Endothelial cell of umbilical vein (primary cell): ENCODE measurements at regions not wholly inside any gene's neighbourhood (a gene's known extent, or its start where the extent isn't known, plus 50 kb on each side); places are given as distances from the start of the nearest gene placed in this dataset.

Source experiments
- BruUV-seq: library from RNA; stranded (reverse); fragments of 400-500 nt; replicated peaks from 2 replicates; lab custom pipeline; 2021; lab: Mats Ljungman, UMichigan
- CTCF ChIA-PET: fragments of 300-600, 350-600 bp; sonication (Branson Sonifier 250); formaldehyde crosslinking; loops from one replicate; lab custom pipeline; 2021; ENCODE audit warnings: antibody characterized with exemption, inconsistent platforms; lab: Charles Lee
- POLR2A ChIA-PET: fragments of 300-600, 350-600 bp; sonication (Branson Sonifier 250); formaldehyde crosslinking; loops from one replicate; lab custom pipeline; 2021; ENCODE audit warnings: antibody characterized with exemption, inconsistent platforms; lab: Charles Lee
- DNase-seq: peaks from one replicate; pipeline ENCODE4 v3.0.0-alpha.2; 2011; ENCODE audit warnings: low read depth, low spot score
- FAIRE-seq: peaks from 2 replicates; lab custom pipeline; 2011; peaks lifted over from hg19 to GRCh38; lab: Jason Lieb, UNC
- H2AFZ ChIP-seq: 2 replicates; pipeline ENCODE4 v1.6.0; 2012; ENCODE audit warnings: low read depth, low read length, control low read depth, inconsistent platforms
- H3K27ac ChIP-seq: 2 replicates; pipeline ENCODE4 v1.5.1; 2011; ENCODE audit warnings: low read depth, mild to moderate bottlenecking, control low read depth, low read length, moderate library complexity; ENCODE audit not compliant: insufficient read depth
- H3K27me3 ChIP-seq, 2 experiments: 2 replicates each; pipeline versions ENCODE4 v1.6.0 to v1.6.1; 2011; ENCODE audit warnings: low read length in 2 of 2, mixed read lengths in 1 of 2; ENCODE audit not compliant: control insufficient read depth in 2 of 2, insufficient read depth in 2 of 2
- H3K36me3 ChIP-seq, 2 experiments: 2 replicates in 1 of 2; 3 replicates in 1 of 2; pipeline ENCODE4 v1.5.1; 2011; ENCODE audit warnings: low read length in 2 of 2, mild to moderate bottlenecking in 1 of 2, moderate library complexity in 1 of 2; ENCODE audit not compliant: control insufficient read depth in 2 of 2, insufficient read depth in 2 of 2; ENCODE audit errors: extremely low read depth in 1 of 2
- H3K4me1 ChIP-seq: 3 replicates; pipeline ENCODE4 v1.5.1; 2011; ENCODE audit warnings: mild to moderate bottlenecking, low read length; ENCODE audit not compliant: control insufficient read depth, insufficient read depth; ENCODE audit errors: extremely low read depth
- H3K4me2 ChIP-seq: 2 replicates; pipeline ENCODE4 v1.6.1; 2011; ENCODE audit warnings: low read length, control low read depth, mixed read lengths; ENCODE audit not compliant: insufficient read depth
- H3K4me3 ChIP-seq, 3 experiments: fragments of 200-600 bp in 1 of 3; sonication (generic), shearing (Covaris generic) in 1 of 3; replicated peaks in 1 of 3; 2 replicates each; pipeline ENCODE4 v1.5.1; 2011 to 2016; ENCODE audit warnings: control low read depth in 3 of 3, low read length in 3 of 3, mild to moderate bottlenecking in 2 of 3, inconsistent platforms in 1 of 3, low read depth in 1 of 3, moderate library complexity in 1 of 3; ENCODE audit not compliant: insufficient read depth in 1 of 3
- H3K79me2 ChIP-seq: 2 replicates; pipeline ENCODE4 v1.6.0; 2012; ENCODE audit warnings: low read length, inconsistent platforms; ENCODE audit not compliant: control insufficient read depth, insufficient read depth
- H3K9ac ChIP-seq: replicated peaks from 2 replicates; pipeline ENCODE3; 2011; ENCODE audit warnings: low read length, control low read depth; ENCODE audit not compliant: insufficient read depth; ENCODE audit errors: extremely low read depth
- H3K9me1 ChIP-seq: replicated peaks from 3 replicates; pipeline ENCODE4 v1.6.0; 2011; ENCODE audit warnings: mild to moderate bottlenecking, low read length; ENCODE audit not compliant: control insufficient read depth, insufficient read depth; ENCODE audit errors: extremely low read depth
- H3K9me3 ChIP-seq: replicated peaks from 2 replicates; pipeline ENCODE4 v1.5.1; 2012; ENCODE audit warnings: low read length, inconsistent platforms; ENCODE audit not compliant: control insufficient read depth, insufficient read depth
- H4K20me1 ChIP-seq: replicated peaks from 2 replicates; pipeline ENCODE3; 2011; ENCODE audit warnings: mild to moderate bottlenecking, low read length; ENCODE audit not compliant: control insufficient read depth, insufficient read depth; ENCODE audit errors: extremely low read depth
- CTCF ChIP-seq, 2 donors: IDR thresholded peaks; 1 replicate in 1 of 2; 2 replicates in 1 of 2; pipeline ENCODE4 v1.5.1; 2011; ENCODE audit warnings: low read length in 2 of 2, mild to moderate bottlenecking in 2 of 2, moderate library complexity in 2 of 2, control low read depth in 1 of 2, inconsistent platforms in 1 of 2, low read depth in 1 of 2; ENCODE audit not compliant: insufficient read depth in 1 of 2; ENCODE audit errors: extremely low read depth in 1 of 2
- EZH2 ChIP-seq: IDR thresholded peaks from 2 replicates; pipeline ENCODE4 v1.6.1; 2012; ENCODE audit warnings: borderline replicate concordance, low read depth, mild to moderate bottlenecking, moderate library complexity, low read length, inconsistent platforms; ENCODE audit not compliant: severe bottlenecking
- FOS ChIP-seq: IDR thresholded peaks from 2 replicates; pipeline ENCODE4 v1.6.1; 2011; ENCODE audit warnings: mild to moderate bottlenecking, low read length, moderate library complexity, borderline replicate concordance; ENCODE audit not compliant: insufficient read depth
- GATA2 ChIP-seq: IDR thresholded peaks from 2 replicates; pipeline ENCODE4 v1.7.0; 2011; ENCODE audit warnings: low read depth, mild to moderate bottlenecking, moderate library complexity, mixed read lengths, low read length; ENCODE audit not compliant: insufficient read length, insufficient read depth
- JUN ChIP-seq: IDR thresholded peaks from 2 replicates; pipeline ENCODE4 v1.6.1; 2011; ENCODE audit warnings: borderline replicate concordance, low read depth; ENCODE audit not compliant: insufficient read length, insufficient read depth
- MAX ChIP-seq: IDR thresholded peaks from 2 replicates; pipeline ENCODE4 v1.6.1; 2011; ENCODE audit not compliant: insufficient read depth, insufficient read length
- POLR2AphosphoS5 ChIP-seq: IDR thresholded peaks from 2 replicates; pipeline ENCODE4 v1.6.1; 2012; ENCODE audit warnings: low read depth, mild to moderate bottlenecking, control low read depth, low read length, moderate library complexity; ENCODE audit not compliant: insufficient read depth
- dilution Hi-C: fragments of 300-500 bp; cut with MboI; formaldehyde crosslinking; loops from one replicate; pipeline ENCODE4 v1.15.0; 2019; ENCODE audit warnings: low sequenced_read_pairs; ENCODE audit not compliant: extremely low pct_ligation_motif_present
- intact Hi-C: fragments of 100-400 bp; cut with micrococcal nuclease; formaldehyde crosslinking; loops from one replicate; pipeline ENCODE4 v1.10.0; 2022

GRCh38 chr2:122873951-122874350, 1118.5 kb downstream of the TSN start:
- no peak overlapping the region for H3K4me3 ChIP-seq
- FAIRE-seq, result no peak
- BruUV-seq, result no TSS peak
- POLR2A ChIA-PET, result no interaction called here
- no peaks in the 10 kb centered on the region for H3K79me2 ChIP-seq
- intact Hi-C loops (no loop called here), dilution Hi-C loops (no loop called here)
- no peaks in the 10 kb centered on the region for H3K9me1 ChIP-seq
- no peak for DNase-seq
- H4K20me1 ChIP-seq, result no peaks in the 10 kb centered on the region
- no peak overlapping the region for H3K4me2 ChIP-seq
- CTCF ChIA-PET, result no interaction called here
- no peak for TF ChIP-seq FOS
- TF ChIP-seq JUN, result no peak
- no peak for TF ChIP-seq MAX
- no peak for TF ChIP-seq CTCF (IDR thresholded peaks at IDR 0.05; ENCODE audit: extremely low read depth in 1 of 2, insufficient read depth in 1 of 2, low read depth in 1 of 2, low read length in 2 of 2)
- no peak for TF ChIP-seq EZH2
- no peak for TF ChIP-seq GATA2
- no peak for TF ChIP-seq POLR2AphosphoS5
- H3K9me3 ChIP-seq, result peaks cover 4% of the 10 kb centered on the region
- no peaks in the 10 kb centered on the region for H3K4me1 ChIP-seq
- no peak overlapping the region for H2AFZ ChIP-seq
- H3K9ac ChIP-seq, result no peak overlapping the region
- no peaks in the 10 kb centered on the region for H3K36me3 ChIP-seq
- H3K27ac ChIP-seq, result no peak overlapping the region
- H3K27me3 ChIP-seq, result no peaks in the 10 kb centered on the region
